NCI-H2107 treated with DMSO at 0.1 percent for 48 hours (cell line): ENCODE measurements at regions not wholly inside any gene's neighbourhood (a gene's known extent, or its start where the extent isn't known, plus 50 kb on each side); places are given as distances from the start of the nearest gene placed in this dataset.
"Not testable (repeated sequence)": the region's sequence is repeated elsewhere in the genome, so short reads cannot be mapped to it uniquely, and the experiment has no call there.

ENCODE experiments used
- DNase-seq: peaks from one replicate; lab custom pipeline; 2025; ENCODE audit not compliant: unreplicated experiment; lab: John Stamatoyannopoulos, UW

DNA sequence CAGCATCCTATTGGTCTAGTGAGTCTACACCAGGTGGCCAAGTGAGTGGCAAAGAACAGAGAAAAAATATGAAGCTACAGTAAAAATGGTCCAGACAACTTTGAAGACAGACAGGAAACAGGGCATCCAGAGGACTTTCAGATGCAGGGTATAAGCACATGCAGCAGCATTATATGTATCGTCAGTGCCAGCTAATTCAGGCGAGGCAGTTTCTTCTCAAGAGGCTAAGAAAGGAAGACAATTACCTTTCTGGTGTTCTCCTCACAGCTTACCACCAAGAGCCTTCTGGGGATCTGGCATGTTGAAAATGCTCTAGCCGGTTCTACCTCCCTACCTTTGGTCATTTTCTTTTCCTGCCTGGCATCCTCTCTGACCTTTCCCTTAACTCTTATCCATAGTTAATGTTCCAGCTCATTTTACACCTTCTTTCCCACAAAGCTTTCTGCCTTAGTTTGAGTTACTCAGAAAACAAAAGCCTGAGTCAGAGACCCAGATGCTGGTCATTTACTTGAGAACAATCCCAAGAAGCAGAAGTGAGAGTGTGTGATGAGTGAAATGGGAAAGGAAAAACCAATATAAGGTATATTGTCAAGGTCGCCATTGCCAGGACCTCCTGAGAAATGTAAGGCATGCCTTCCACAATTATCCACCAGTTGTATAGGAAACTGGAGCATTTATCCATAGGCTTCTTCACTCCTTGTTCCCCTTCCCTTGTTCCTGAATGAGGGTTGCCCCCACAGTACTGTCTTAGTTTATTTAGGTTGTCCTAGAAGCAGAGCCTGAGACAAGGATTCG lies 444.1 kb downstream of the PLPP3 start:
- DNase-seq = no peak

DNA sequence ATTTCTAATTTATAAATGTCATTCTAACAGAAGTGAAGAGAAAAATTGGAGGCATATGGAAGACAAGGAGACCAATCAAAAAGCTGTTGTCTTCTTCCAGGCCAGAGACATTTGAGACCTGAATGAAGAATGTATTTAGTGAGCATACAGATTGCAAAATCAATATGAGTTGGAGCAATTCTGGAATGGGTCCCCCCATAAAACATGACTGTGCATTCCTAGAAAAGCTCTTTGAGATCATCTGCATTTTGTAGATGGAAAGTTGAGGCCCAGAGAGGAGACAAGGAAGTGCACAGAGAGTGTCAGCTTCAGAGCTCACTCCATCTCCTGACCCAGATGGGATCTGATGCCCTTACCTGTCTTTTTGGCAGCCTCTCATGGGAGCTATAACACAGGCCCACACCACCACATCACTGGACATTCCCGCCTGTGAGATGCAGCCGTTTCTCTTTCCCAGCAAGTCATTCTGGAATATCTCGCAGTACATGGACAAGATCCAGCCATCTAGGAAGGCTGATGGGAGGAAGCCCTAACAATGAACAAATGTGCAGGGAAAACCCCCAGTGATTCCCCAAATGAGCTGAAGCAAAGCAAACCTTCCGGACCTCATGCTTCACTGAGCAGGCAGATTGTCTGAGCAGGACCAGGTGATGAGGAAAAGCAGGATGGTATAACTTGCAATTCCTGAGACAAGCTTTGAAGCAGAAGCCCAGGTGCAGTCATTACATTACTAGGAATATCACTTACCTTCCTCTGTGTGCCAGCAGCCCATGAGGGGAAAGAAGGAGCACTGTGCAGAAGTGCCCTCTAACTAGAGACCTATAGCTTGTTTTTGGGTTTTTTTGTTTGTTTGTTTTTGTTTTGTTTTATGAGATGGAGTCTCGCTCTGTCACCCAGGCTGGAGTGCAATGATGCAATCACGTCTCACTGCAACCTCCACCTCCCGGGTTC lies 445.6 kb downstream of the PLPP3 start:
- peak; percentile 13 for DNase-seq

DNA sequence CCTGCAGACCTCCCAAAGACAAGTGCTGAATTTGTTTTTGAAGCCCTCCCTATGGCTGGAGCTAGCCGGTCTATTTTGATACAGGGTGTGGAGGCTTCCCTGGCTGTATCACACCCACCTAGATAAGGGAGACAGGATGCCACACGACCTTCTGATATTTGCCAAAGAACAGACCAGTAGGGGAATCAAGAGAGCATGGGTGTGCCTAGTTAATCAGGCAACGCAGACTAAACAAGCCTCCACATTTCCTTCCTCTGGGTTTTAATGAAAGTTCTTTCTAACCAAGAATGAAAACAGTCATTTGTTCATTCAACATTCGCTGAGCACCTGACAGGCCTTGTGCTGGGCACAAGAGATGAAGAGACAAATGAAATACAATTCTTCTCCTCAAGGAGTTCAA lies 446.8 kb downstream of the PLPP3 start:
- DNase-seq = no peak

DNA sequence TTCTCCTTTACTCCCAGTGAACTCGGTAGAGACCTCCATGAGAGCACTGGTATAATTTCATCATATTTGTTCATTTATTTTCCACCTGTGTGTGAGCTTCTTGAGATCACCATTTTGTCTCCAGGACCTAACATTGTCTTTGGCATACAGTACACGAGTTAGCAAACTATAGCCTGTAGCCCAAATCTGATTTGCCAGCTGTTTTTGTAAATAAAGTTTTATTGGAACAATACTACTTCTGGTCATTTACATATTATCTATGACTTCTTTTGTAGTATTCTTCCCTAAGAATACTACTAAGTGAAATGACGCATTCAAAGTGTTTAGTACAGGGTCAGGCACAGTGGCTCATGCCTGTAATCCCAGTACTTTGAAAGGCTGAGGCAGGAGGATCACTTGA lies 449.5 kb downstream of the PLPP3 start:
- DNase-seq = no peak

DNA sequence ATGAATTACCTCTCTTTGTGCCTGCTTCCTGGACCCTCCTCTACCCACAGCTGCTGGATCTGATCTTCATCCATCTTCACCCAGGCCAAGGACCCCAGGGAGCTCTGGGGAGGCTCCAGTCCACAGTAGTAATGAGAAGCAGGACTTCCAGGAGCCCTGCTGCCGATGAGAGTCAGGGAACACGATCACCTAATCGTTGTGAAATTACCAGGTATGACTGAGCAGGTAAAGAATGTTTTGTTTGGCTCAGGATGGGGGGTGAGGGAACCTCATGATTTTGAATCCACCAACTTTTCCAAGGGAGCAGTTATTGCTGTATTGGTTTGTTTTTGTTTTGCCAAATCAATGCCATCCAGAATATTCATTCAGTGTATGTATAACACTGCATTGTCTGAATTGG lies 454.0 kb downstream of the PLPP3 start:
- DNase-seq = peak; percentile 98

DNA sequence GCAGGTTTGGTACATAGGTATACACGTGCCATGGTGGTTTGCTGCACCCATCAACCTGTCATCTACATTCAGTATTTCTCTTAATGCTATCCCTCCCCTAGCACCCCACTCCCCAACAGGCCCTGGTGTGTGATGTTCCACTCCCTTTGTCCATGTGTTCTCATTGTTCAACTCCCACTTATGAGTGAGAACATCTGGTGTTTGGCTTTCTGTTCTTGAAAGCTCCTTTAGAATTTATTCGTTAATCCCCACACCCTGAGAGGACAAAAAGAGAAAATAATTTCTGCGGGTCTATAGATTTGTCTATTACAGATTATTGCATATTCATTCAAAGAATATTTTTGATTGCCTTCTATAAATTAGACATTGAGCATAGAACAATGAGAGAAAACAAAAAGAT lies 455.5 kb downstream of the PLPP3 start:
- no peak for DNase-seq

DNA sequence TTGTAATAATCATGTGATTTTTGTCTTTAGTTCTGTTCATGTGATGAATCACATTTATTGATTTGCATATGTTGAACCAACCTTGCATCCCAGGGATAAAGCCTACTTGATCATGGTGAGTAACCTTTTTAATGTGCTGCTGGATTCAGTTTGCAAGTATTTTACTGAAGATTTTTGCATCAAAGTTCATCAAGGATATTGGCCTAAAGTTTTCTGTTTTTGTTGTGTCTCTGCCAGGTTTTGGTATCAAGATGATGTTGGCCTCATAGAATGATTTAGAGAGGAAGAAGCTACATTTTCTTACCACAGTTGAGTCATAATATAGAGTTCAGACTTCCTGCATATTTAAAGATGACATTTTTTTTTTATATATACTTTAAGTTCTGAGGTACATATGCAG lies 455.9 kb downstream of the PLPP3 start:
- DNase-seq = no peak

DNA sequence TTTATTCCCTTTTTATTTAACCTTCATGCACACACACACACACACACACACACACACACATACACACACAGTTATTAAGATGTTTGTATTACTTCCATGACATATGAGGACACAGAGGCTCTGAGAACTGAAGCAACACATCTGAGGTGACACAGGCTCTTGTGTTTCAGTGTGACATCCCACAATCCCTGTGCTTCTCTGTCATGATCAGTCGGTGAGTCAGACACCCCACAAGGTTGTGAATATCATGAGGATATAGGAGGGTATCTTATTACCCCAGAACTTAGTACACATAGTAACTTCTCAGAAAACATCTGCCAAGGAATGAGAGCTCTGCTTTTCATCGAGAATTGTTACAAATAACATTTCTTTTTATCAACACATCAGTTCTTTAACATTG lies 459.3 kb downstream of the PLPP3 start:
- no peak for DNase-seq

DNA sequence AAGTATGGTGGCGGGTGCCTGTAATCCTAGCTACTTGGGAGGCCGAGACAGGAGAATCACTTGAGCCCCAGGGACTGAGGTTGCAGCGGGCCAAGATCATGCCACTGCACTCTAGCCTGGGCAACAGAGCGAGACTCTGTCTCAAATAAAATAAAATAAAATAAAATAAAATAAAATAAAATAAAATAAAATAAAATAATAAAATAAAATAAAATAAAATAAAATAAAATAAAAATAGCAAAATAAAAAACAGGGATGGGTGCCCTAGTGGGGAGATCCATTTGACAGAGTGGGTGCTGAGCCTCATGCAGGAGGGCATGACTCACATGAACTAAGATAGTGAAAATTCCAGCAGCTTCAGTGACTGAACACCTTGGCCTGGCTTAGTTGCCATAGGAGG lies 460.7 kb downstream of the PLPP3 start:
- DNase-seq = not testable (repeated sequence)

DNA sequence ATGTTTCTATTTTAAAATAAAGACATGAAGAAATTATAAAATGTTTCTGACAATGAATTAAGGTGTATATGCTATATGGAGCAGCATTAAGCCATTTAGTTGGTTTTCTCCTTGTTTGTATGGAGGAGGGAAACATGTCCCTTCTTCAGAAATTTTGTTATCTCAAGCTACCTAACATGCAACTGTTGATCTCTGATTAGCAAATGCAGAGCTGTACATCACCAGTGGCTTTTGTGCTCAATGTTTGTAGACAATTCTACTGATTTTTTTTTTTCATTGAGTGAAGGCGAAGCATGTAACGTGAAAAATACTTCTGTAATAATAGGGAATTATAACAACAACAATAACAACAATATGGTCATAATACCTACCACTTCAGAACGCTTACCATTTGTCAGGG lies 463.7 kb downstream of the PLPP3 start:
- no peak for DNase-seq

DNA sequence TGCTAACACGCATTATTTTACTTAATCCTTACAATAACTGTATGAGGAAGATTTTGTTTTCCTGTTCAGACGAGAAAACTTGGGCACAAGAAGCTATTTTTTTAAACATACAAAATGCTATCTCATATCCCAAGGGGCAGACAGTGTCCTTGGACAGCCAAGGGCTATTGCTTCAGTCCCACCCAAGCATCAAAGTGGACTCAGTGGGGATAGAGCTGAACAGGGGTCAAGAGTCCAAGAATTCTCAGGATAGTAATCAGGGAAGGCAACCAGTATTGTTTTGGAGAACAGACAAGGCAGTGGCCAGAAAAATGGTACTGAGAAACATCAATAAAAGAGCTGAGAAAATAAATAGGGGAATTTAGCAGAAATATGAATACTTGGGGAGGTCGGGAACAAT lies 465.7 kb downstream of the PLPP3 start:
- no peak for DNase-seq

DNA sequence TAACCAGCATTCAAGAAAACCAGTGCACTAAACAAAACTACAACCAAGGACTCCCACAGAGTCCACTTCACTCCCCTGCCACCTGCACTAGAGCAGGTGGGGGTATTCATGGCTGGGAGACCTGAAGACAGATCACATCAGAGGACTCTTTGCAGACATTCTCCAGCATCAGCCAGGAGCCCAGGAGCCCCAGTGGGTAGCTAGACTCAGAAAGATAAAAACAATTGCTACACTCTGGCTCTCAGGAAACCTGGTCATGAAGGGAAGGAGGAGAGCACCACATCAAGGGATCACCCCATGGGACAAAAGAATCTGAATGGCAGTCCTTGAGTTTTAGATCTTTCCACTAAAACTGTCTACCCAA lies 472.1 kb downstream of the PLPP3 start:
- no peak for DNase-seq

DNA sequence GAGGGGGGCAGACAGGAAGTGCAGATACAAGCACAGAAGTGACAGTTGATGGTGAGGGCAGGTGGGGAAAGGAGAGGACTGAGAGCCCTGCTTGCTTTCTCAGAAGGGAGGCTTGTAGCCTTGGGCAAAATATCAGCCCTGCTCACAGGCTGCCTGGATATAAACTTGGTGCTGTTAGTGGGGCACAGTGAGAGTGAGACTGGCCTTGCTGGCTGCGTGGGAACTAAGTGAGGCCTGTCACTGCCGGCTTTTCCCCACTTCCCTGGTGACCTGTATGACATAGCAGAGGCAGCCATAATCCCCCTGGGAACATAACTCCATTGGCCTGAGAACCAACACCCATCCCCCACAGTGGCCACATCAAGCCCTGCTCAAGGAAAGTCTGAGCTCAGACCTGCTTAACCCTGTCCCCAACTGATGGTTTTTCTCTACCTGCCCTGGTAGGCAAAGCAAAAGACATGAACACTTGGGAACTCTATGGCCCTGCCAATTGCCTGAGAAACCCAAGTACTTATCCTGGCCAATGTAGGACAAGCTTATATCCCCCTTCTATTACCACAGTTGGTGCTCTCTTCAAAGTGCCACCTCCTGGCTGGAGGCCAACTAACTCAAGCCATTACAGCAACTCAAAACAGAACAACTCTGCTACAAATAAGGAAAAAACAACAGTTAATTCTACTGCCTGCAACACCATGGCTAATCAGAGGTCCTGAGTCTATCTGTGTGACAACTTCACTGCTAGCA lies 472.7 kb downstream of the PLPP3 start:
- no peak for DNase-seq

DNA sequence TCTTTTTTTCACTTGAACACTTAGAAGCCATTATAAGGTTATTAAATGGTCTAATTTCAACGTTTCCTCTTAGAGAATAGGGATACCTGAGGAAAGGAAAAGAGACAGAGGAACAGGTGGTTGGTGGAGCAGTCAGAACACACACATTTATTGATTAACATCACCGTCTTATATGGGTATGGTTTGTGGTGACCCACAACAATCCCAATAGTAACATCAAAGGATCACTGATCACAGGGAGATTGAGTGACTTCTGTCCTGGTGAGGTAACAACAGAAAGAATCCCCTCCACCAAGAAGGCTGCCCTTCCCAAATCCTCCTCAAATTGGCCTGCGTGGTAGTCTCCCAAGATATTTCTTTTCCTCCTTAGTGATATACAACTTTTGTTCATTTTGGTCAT lies 474.0 kb downstream of the PLPP3 start:
- no peak for DNase-seq

DNA sequence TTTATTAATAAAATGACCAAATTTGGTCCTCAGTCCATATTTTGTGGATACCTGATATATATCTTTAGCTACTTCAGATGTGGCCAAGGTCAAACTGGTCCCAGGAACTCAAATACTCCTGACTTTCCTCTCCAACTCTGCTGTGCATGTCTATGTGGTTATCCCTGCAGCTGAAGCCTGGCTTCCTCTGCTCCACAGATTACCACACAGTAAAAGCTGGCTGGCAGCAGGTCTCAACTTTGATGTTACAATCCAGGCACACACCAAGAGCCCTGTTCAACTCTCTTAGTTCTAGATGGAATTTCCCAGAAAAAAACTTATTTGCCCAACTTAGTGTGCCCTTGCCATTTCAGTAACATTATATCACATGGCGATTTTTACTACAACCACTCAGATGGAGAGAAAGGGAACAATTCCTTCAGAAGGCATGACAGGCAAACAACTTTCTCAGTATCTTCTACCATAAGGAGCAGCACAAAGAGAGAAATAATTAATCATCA lies 479.5 kb downstream of the PLPP3 start:
- no peak for DNase-seq

DNA sequence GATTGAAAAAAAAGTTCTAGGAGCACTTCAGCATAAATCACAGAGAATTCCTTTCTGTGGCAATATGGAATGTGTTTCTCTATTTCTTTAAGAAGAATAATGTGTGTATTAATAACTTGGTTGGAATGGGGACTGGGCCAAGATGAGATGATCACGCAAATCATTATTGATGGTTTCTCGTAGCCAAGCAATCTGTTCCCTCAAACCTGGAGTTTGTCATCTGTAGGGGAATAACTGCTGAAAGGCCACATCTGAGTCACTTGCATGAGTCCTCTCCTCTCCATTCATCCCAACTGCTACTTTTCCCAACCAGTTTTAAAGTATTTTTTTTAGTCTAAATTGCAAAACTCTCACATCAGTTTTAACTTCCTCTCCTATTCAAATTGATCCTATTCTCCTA lies 480.4 kb downstream of the PLPP3 start:
- DNase-seq = no peak

DNA sequence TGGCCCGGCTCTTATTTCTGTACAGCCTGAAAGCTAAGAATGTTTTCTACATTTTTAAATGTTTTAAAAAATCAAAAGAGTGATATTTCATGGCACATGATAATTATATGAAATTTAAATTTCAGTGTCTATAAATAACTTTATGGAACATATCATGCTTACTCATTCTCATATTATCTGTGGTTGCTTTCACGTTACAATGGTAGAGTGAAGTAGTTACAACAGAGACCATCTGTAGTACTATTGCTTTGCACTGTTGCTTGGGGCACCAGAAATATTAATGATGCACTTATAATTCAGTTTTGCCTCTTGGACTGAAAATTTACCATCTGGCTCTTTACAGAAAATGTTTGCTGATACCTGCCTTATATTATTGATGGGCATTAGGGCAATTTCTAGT lies 481.6 kb downstream of the PLPP3 start:
- no peak for DNase-seq

DNA sequence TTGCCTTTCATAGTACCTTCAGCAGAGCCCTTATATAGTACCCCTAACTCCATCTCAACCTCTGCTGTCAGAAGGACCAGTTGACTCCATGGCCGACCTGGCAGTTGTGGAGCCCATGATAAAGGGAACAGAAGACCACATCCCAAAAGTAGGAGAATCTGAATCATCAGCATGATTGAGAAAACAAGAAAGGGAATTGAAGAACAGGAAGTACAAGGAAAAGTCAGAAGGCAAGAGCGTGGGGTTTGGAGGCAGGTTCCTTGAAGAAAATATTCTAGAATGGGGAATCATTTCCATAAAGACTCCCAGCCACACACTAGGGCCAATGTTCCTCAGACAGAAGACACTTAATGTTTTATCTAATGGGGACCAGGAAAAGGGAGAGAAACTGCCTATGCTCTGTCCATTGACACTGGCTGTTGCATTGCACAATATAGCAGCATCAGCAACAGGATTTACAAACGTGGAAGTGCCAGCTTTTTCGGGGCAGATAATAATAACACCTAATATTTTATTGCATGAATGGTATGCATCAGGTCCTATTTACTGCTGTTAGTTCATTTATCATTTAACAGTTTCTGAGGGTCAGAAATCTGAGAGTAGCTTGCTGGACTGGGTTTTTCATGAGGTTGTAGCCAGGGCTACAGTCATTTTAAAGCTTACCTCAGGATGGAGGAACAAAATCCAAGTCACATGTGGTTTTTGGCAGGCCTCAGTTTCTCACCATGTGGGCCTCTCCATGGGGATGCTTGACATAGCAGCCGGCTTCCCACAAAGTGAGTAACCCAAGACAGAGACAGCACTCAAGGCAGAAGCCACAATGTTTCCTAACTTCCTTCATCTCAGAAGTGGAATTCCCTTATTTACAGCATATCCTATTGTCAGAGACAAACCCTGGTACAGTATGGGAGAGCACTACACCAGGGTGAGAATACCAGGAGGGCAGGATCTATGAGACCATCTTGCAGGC lies 483.4 kb downstream of the PLPP3 start:
- DNase-seq = no peak

DNA sequence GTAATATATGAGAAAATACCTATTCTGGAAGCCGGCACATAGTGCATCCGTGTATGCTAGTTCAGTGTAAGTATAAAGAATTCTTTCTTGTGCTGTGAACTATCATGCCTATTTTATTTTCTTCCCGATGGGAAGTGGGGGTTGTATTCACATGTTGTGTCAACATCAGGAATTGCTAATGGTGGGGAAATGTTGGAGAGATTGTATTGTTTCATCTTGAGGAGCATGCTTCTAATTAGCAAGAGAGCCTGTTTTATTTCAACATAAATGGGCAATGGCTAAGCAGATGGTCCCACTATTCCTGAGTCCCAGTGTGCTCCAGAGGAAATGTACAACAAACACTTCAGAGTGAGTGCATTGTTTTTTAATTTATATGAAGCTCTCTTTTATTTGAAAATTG lies 485.2 kb downstream of the PLPP3 start:
- no peak for DNase-seq
